ENCODE measurements at regions not wholly inside any gene's neighbourhood (a gene's known extent, or its start where the extent isn't known, plus 50 kb on each side); places are given as distances from the start of the nearest gene placed in this dataset.

GRCh38 chr4:38343608-38344007, 320.4 kb upstream of the KLF3 start:
- Histone ChIP-seq H2AK5ac (ENCODE audit: low read depth, low read length) (no peak overlapping the region), H3K27me3 (replicated peaks in 1 of 4; ENCODE audit: control insufficient read depth in 3 of 4, extremely low read depth in 1 of 4, insufficient read depth in 3 of 4, low read length in 3 of 4) (no peaks in the 10 kb centered on the region), H2BK20ac (ENCODE audit: low read length) (no peak overlapping the region), H2BK12ac (ENCODE audit: low read depth, low read length) (no peak overlapping the region), H2BK120ac (replicated peaks; ENCODE audit: low read depth, low read length) (no peak overlapping the region), H3K4me3 (ENCODE audit: extremely low read depth in 1 of 4, insufficient read depth in 2 of 4, low read depth in 3 of 4, low read length in 4 of 4) (no peak overlapping the region), H3K56ac (replicated peaks; ENCODE audit: insufficient read length, low read depth, low read length) (no peak overlapping the region), H3K4ac (replicated peaks; ENCODE audit: insufficient read length, low read depth, low read length) (no peak overlapping the region), H3K9ac (replicated peaks in 1 of 4; ENCODE audit: extremely low read depth in 1 of 4, low read depth in 3 of 4, low read length in 3 of 4) (no peak overlapping the region), H3K14ac (ENCODE audit: insufficient read length) (no peak overlapping the region), H4K20me1 (replicated peaks in 1 of 2; ENCODE audit: control insufficient read depth in 1 of 2, insufficient read depth in 2 of 2, low read length in 2 of 2) (no peaks in the 10 kb centered on the region), H4K5ac (ENCODE audit: insufficient read length, low read depth, low read length) (no peak overlapping the region), H2BK5ac (ENCODE audit: low read depth, low read length) (no peak overlapping the region), H3K23me2 (ENCODE audit: low read depth, low read length) (no peaks in the 10 kb centered on the region), H2BK15ac (ENCODE audit: low read length) (no peak overlapping the region), H3K23ac (ENCODE audit: insufficient read length) (no peak overlapping the region), H3K36me3 (ENCODE audit: control insufficient read depth in 2 of 4, insufficient read depth in 4 of 4, low read length in 3 of 4) (no peaks in the 10 kb centered on the region), H2AFZ (ENCODE audit: low read length) (no peak overlapping the region), H4K91ac (replicated peaks; ENCODE audit: insufficient read length, low read length) (no peak overlapping the region), H3K27ac (ENCODE audit: low read depth, low read length) (no peak overlapping the region), H3K9me3 (ENCODE audit: insufficient read depth in 2 of 2, low read depth in 1 of 2, low read length in 1 of 2) (peaks cover 2 to 3% of the 10 kb centered on the region in 2 experiments; a peak in 2 of 4 replicates), H3K79me1 (ENCODE audit: low read depth, low read length) (no peaks in the 10 kb centered on the region), H3K18ac (ENCODE audit: extremely low read depth, low read length) (no peak overlapping the region), H4K8ac (ENCODE audit: extremely low read depth, insufficient read depth, low read length) (no peak overlapping the region), H3K4me2 (ENCODE audit: insufficient read depth in 1 of 2, low read depth in 2 of 2, low read length in 2 of 2) (no peak overlapping the region), H3K4me1 (replicated peaks in 1 of 4; ENCODE audit: control insufficient read depth in 3 of 4, insufficient read depth in 4 of 4, low read length in 3 of 4) (no peaks in the 10 kb centered on the region), H3K79me2 (ENCODE audit: control insufficient read depth in 1 of 2, insufficient read depth in 2 of 2, low read length in 2 of 2) (no peaks in the 10 kb centered on the region)
- POLR2A ChIA-PET (ENCODE audit: partially characterized antibody) = no interaction called here
- WGBS, 2 experiments (ENCODE audit: extremely low coverage in 1 of 2, insufficient coverage in 1 of 2, insufficient read length in 1 of 2, insufficient replicate concordance in 2 of 2, low coverage in 1 of 2, low lambda C conversion rate in 2 of 2, missing lambda C conversion rate in 1 of 2) = 89% methylated on average over 2 of the region's 2 CpGs; no CpG with 5 or more reads in 1 of the 2 experiments
- CTCF ChIA-PET (ENCODE audit: partially characterized antibody) = no interaction called here
- TF ChIP-seq SP1 (IDR thresholded peaks at IDR 0.05; ENCODE audit: low read depth, low read length) (no peak), YY1 (IDR thresholded peaks at IDR 0.05; ENCODE audit: low read depth, low read length) (no peak), SP2 (IDR thresholded peaks at IDR 0.05; ENCODE audit: low read length) (no peak), GABPA (IDR thresholded peaks at IDR 0.05; ENCODE audit: borderline replicate concordance, insufficient read depth, low read length) (no peak), CHD1 (IDR thresholded peaks at IDR 0.05; ENCODE audit: low read depth, low read length) (no peak), GTF2F1 (IDR thresholded peaks at IDR 0.05; ENCODE audit: borderline replicate concordance, low read depth, low read length) (no peak), TAF1 (IDR thresholded peaks at IDR 0.05; ENCODE audit: low read depth, low read length) (no peak), SIRT6 (IDR thresholded peaks at IDR 0.05; ENCODE audit: low read length) (no peak), HDAC2 (IDR thresholded peaks at IDR 0.05; ENCODE audit: borderline replicate concordance in 1 of 2, low read depth in 2 of 2, low read length in 2 of 2) (no peak), KDM4A (IDR thresholded peaks at IDR 0.05; ENCODE audit: low read depth, low read length, severe bottlenecking) (no peak), RNF2 (IDR thresholded peaks at IDR 0.05; ENCODE audit: borderline replicate concordance, low read depth, low read length, missing control alignments, poor library complexity, severe bottlenecking) (no peak), ZNF274 (IDR thresholded peaks at IDR 0.05; ENCODE audit: borderline replicate concordance, extremely low read depth, low read length) (no peak)
- FAIRE-seq (no peak), DNase-seq (ENCODE audit: low read depth in 1 of 2, low spot score in 2 of 2) (no peak)
